ENCODE measurements at regions not wholly inside any gene's neighbourhood (a gene's known extent, or its start where the extent isn't known, plus 50 kb on each side); places are given as distances from the start of the nearest gene placed in this dataset.

DNA sequence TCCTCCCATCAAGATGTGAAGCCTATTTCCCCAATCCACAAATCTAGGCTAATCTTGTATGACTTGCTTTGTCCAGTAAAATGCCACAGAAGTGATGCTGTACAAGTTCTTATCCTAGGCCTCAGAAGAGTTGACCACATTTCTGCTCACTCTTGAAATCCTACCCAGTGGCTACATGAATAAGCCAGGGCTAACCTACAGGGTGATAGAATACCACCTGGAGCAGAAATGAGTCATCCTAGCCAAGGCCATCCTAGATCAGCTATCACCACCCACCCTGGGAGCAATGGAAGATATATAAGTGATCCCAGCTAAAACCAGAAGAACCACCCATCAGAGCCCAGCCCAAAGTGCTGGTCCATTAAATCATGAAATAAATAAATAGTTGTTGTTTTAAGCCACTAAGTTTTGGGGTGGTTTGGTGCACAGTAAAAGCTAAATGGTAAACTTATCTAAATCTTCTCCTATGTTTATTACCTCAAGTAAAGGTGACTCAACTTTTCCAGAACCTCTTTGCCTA, 105.1 kb downstream of the RPS29 start:
- Histone ChIP-seq H3K27ac (ENCODE audit: low read depth in 1 of 2, low read length in 2 of 2) (no peak overlapping the region), H3K4me1 (ENCODE audit: control insufficient read depth in 4 of 4, insufficient read depth in 4 of 4, low read length in 3 of 4) (peaks cover 4 to 35% (median 17%) of the 10 kb centered on the region in 4 donors), H3K27me3 (ENCODE audit: control insufficient read depth in 4 of 4, insufficient read depth in 4 of 4, low read length in 3 of 4) (no peaks in the 10 kb centered on the region), H3K9me3 (ENCODE audit: control insufficient read depth in 4 of 4, low read length in 3 of 4) (no peaks in the 10 kb centered on the region), H3K9ac (ENCODE audit: low read depth in 1 of 2, low read length in 2 of 2) (no peak overlapping the region), H3K4me3 (ENCODE audit: low read depth in 1 of 3, low read length in 3 of 3) (no peak overlapping the region), H3K36me3 (ENCODE audit: control insufficient read depth in 4 of 4, insufficient read depth in 3 of 4, low read depth in 1 of 4, low read length in 3 of 4) (no peaks in the 10 kb centered on the region)
- no peak for DNase-seq (ENCODE audit: low spot score)
- no peak for TF ChIP-seq HNF4A (conservative IDR thresholded peaks at IDR 0.05)
- TF ChIP-seq TAF1 (conservative IDR thresholded peaks at IDR 0.05) = no peak
- no peak for TF ChIP-seq RAD21 (IDR thresholded peaks at IDR 0.05)

DNA sequence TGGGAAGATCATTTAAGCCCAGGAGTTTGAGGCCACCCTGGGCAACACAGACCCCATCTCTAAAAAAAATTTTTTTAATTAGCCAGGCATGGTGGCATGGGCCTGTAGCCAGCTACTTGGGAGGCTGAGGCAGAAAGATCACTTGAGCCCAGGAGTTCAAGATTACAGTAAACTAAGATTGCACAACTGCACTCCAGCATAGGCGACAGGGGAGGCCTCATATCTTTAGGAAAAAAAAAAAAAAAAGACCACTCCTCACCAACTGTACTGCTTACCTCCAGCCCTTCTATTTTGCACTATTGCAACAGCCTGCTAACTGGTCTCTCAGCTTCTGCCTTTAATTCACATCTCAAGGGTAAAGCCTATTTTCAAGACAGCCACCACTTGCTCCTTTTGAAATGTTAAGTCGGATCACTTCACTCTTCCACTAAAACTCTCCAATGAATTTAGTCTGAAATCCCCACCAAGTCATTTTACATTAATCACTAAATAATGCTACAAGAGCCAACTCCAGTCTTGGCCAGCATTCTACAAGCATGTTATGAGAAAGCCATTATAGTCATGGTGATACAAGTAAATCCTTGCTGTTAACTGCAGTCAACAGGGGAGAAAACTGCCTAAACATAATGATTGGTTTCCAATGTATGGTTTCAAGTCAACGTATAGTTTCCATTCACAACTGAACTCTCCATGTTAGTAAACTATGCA, 106.0 kb downstream of the RPS29 start:
- peaks cover 4 to 32% (median 16%) of the 10 kb centered on the region in 4 donors for H3K4me1 ChIP-seq (ENCODE audit: control insufficient read depth in 4 of 4, insufficient read depth in 4 of 4, low read length in 3 of 4)
- no peak for DNase-seq (ENCODE audit: low spot score)
- no peak overlapping the region for H3K9ac ChIP-seq (ENCODE audit: low read depth in 1 of 2, low read length in 2 of 2)
- H3K27ac ChIP-seq (ENCODE audit: low read depth in 1 of 2, low read length in 2 of 2) = peak overlapping the region; percentile 75 to 82
- no peak for TF ChIP-seq NR2F2 (IDR thresholded peaks at IDR 0.05)
- TF ChIP-seq JUND (IDR thresholded peaks at IDR 0.05) = no peak
- TF ChIP-seq SP1 (IDR thresholded peaks at IDR 0.05) = no peak
- H3K9me3 ChIP-seq (ENCODE audit: control insufficient read depth in 4 of 4, low read length in 3 of 4) = no peaks in the 10 kb centered on the region
- no peaks in the 10 kb centered on the region for H3K27me3 ChIP-seq (ENCODE audit: control insufficient read depth in 4 of 4, insufficient read depth in 4 of 4, low read length in 3 of 4)
- WGBS = 75% methylated on average over 3 of the region's 3 CpGs
- no peak overlapping the region for H3K4me3 ChIP-seq (ENCODE audit: low read depth in 1 of 3, low read length in 3 of 3)
- H3K36me3 ChIP-seq (ENCODE audit: control insufficient read depth in 4 of 4, insufficient read depth in 3 of 4, low read depth in 1 of 4, low read length in 3 of 4) = no peaks in the 10 kb centered on the region

DNA sequence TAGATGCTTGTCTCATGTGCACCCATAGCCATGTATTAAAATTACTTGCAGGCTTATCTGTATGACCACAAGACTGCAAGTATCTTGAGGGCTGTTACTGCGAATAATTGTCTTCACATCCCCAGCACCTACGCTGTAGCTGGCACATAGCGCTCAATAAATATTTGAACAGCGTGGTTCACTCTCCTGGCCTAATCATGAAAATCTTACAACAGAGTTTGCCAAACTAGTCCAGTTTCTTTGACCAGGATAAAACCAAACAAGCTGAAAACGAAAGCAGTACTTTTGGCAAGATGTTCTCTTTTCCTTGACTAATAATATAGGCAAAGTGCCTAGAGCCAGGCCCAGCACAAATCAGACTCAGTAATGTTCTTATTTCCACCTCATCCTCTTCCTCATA, 106.7 kb downstream of the RPS29 start:
- H3K27me3 ChIP-seq (ENCODE audit: control insufficient read depth in 4 of 4, insufficient read depth in 4 of 4, low read length in 3 of 4) = no peaks in the 10 kb centered on the region
- DNase-seq (ENCODE audit: low spot score) = no peak
- WGBS = 28% methylated on average over 5 of the region's 5 CpGs

More for the DNA sequence above, 106.7 kb downstream of the RPS29 start:
- Histone ChIP-seq H3K4me1 (ENCODE audit: control insufficient read depth in 4 of 4, insufficient read depth in 4 of 4, low read length in 3 of 4) (peaks cover 4 to 25% (median 10%) of the 10 kb centered on the region in 4 donors), H3K9ac (ENCODE audit: low read depth in 1 of 2, low read length in 2 of 2) (peak overlapping the region in 1 of 2 donors; percentile 50), H3K9me3 (ENCODE audit: control insufficient read depth in 4 of 4, low read length in 3 of 4) (no peaks in the 10 kb centered on the region), H3K4me3 (ENCODE audit: low read depth in 1 of 3, low read length in 3 of 3) (no peak overlapping the region), H3K27ac (ENCODE audit: low read depth in 1 of 2, low read length in 2 of 2) (peak overlapping the region; percentile 75 to 82), H3K36me3 (ENCODE audit: control insufficient read depth in 4 of 4, insufficient read depth in 3 of 4, low read depth in 1 of 4, low read length in 3 of 4) (no peaks in the 10 kb centered on the region)
- TF ChIP-seq GABPA (IDR thresholded peaks at IDR 0.05 in 1 of 2, conservative IDR thresholded peaks at IDR 0.05 in 1 of 2) = peak in 1 of 2 donors; percentile 39
- TF ChIP-seq, protein P1, sequence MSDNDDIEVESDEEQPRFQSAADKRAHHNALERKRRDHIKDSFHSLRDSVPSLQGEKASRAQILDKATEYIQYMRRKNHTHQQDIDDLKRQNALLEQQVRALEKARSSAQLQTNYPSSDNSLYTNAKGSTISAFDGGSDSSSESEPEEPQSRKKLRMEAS (IDR thresholded peaks at IDR 0.05) = peak; percentile 61
- peak in 1 of 2 donors; percentile 63 for TF ChIP-seq EGR1 (IDR thresholded peaks at IDR 0.05; ENCODE audit: low read depth in 2 of 2)
- peak; percentile 27 to 42 for TF ChIP-seq RAD21 (IDR thresholded peaks at IDR 0.05)
- TF ChIP-seq, protein P2, sequence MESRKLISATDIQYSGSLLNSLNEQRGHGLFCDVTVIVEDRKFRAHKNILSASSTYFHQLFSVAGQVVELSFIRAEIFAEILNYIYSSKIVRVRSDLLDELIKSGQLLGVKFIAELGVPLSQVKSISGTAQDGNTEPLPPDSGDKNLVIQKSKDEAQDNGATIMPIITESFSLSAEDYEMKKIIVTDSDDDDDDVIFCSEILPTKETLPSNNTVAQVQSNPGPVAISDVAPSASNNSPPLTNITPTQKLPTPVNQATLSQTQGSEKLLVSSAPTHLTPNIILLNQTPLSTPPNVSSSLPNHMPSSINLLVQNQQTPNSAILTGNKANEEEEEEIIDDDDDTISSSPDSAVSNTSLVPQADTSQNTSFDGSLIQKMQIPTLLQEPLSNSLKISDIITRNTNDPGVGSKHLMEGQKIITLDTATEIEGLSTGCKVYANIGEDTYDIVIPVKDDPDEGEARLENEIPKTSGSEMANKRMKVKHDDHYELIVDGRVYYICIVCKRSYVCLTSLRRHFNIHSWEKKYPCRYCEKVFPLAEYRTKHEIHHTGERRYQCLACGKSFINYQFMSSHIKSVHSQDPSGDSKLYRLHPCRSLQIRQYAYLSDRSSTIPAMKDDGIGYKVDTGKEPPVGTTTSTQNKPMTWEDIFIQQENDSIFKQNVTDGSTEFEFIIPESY (IDR thresholded peaks at IDR 0.05) = peak; percentile 79
- TF ChIP-seq HNF4A (conservative IDR thresholded peaks at IDR 0.05) = peak; percentile 76 to 90
- TF ChIP-seq FOXA1 (IDR thresholded peaks at IDR 0.05) = peak; percentile 74
- peak; percentile 89 for TF ChIP-seq FOXA2 (IDR thresholded peaks at IDR 0.05)
- TF ChIP-seq TAF1 (conservative IDR thresholded peaks at IDR 0.05) = no peak
- TF ChIP-seq, protein P3, sequence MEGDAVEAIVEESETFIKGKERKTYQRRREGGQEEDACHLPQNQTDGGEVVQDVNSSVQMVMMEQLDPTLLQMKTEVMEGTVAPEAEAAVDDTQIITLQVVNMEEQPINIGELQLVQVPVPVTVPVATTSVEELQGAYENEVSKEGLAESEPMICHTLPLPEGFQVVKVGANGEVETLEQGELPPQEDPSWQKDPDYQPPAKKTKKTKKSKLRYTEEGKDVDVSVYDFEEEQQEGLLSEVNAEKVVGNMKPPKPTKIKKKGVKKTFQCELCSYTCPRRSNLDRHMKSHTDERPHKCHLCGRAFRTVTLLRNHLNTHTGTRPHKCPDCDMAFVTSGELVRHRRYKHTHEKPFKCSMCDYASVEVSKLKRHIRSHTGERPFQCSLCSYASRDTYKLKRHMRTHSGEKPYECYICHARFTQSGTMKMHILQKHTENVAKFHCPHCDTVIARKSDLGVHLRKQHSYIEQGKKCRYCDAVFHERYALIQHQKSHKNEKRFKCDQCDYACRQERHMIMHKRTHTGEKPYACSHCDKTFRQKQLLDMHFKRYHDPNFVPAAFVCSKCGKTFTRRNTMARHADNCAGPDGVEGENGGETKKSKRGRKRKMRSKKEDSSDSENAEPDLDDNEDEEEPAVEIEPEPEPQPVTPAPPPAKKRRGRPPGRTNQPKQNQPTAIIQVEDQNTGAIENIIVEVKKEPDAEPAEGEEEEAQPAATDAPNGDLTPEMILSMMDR (IDR thresholded peaks at IDR 0.05; ENCODE audit: low read depth, low read length, missing input control) = no peak
- TF ChIP-seq RXRA (IDR thresholded peaks at IDR 0.05) = peak; percentile 36 to 85
- peak; percentile 40 for TF ChIP-seq HNF4G (IDR thresholded peaks at IDR 0.05)
- TF ChIP-seq, protein P4, sequence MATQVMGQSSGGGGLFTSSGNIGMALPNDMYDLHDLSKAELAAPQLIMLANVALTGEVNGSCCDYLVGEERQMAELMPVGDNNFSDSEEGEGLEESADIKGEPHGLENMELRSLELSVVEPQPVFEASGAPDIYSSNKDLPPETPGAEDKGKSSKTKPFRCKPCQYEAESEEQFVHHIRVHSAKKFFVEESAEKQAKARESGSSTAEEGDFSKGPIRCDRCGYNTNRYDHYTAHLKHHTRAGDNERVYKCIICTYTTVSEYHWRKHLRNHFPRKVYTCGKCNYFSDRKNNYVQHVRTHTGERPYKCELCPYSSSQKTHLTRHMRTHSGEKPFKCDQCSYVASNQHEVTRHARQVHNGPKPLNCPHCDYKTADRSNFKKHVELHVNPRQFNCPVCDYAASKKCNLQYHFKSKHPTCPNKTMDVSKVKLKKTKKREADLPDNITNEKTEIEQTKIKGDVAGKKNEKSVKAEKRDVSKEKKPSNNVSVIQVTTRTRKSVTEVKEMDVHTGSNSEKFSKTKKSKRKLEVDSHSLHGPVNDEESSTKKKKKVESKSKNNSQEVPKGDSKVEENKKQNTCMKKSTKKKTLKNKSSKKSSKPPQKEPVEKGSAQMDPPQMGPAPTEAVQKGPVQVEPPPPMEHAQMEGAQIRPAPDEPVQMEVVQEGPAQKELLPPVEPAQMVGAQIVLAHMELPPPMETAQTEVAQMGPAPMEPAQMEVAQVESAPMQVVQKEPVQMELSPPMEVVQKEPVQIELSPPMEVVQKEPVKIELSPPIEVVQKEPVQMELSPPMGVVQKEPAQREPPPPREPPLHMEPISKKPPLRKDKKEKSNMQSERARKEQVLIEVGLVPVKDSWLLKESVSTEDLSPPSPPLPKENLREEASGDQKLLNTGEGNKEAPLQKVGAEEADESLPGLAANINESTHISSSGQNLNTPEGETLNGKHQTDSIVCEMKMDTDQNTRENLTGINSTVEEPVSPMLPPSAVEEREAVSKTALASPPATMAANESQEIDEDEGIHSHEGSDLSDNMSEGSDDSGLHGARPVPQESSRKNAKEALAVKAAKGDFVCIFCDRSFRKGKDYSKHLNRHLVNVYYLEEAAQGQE (IDR thresholded peaks at IDR 0.05) = peak; percentile 77
- peak; percentile 77 for TF ChIP-seq SP1 (IDR thresholded peaks at IDR 0.05)
- TF ChIP-seq, protein P5, sequence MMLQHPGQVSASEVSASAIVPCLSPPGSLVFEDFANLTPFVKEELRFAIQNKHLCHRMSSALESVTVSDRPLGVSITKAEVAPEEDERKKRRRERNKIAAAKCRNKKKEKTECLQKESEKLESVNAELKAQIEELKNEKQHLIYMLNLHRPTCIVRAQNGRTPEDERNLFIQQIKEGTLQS (IDR thresholded peaks at IDR 0.05) = no peak
- TF ChIP-seq JUND (IDR thresholded peaks at IDR 0.05) = peak in 1 of 2 donors; percentile 92
- TF ChIP-seq YY1 (IDR thresholded peaks at IDR 0.05) = peak; percentile 68
- TF ChIP-seq NR2F2 (IDR thresholded peaks at IDR 0.05) = no peak
